GM23338 (cell line): ENCODE measurements at regions not wholly inside any gene's neighbourhood (a gene's known extent, or its start where the extent isn't known, plus 50 kb on each side); places are given as distances from the start of the nearest gene placed in this dataset.

Experiments
- ATAC-seq: fragments of 200-7000 bp; cut with Tn5 transposase; 3 replicates; pipeline ENCODE4 v1.9.1; 2020
- DNase-seq: peaks from one replicate; pipeline ENCODE4 v3.0.0-alpha.2; 2015; ENCODE audit warnings: low spot score
- H2AFZ ChIP-seq: fragments of 200-600 bp; sonication (generic); 2 replicates; pipeline ENCODE4 v1.8.0; 2016; ENCODE audit warnings: antibody characterized with exemption, mild to moderate bottlenecking, moderate library complexity
- H3F3A ChIP-seq: fragments of 200-600 bp; sonication (generic); replicated peaks from 2 replicates; pipeline ENCODE4 v1.8.0; 2017; ENCODE audit warnings: antibody characterized with exemption, mixed run types, low read depth
- H3K27ac ChIP-seq: fragments of 200-600 bp; sonication (generic); 2 replicates; pipeline ENCODE4 v1.6.1; 2016; ENCODE audit warnings: low read depth
- H3K27me3 ChIP-seq: fragments of 200-600 bp; sonication (generic); 2 replicates; pipeline ENCODE4 v1.8.0; 2016; ENCODE audit warnings: mild to moderate bottlenecking, mixed run types, moderate library complexity; ENCODE audit not compliant: insufficient read depth
- H3K36me3 ChIP-seq: fragments of 200-600 bp; sonication (generic); 2 replicates; pipeline ENCODE4 v1.8.0; 2016; ENCODE audit warnings: mild to moderate bottlenecking; ENCODE audit not compliant: insufficient read depth
- H3K4me1 ChIP-seq: fragments of 200-600 bp; sonication (generic); 2 replicates; pipeline ENCODE4 v1.8.0; 2016; ENCODE audit warnings: mild to moderate bottlenecking, moderate library complexity; ENCODE audit not compliant: insufficient read depth
- H3K4me2 ChIP-seq: fragments of 200-600 bp; sonication (generic); 2 replicates; pipeline ENCODE4 v1.7.1; 2017; ENCODE audit warnings: mixed run types
- H3K4me3 ChIP-seq: fragments of 200-600 bp; sonication (generic); 2 replicates; pipeline ENCODE4 v1.6.1; 2016; ENCODE audit warnings: mixed run types
- H3K79me2 ChIP-seq: fragments of 200-600 bp; sonication (generic); replicated peaks from 2 replicates; pipeline ENCODE4 v1.8.0; 2017; ENCODE audit warnings: mild to moderate bottlenecking; ENCODE audit not compliant: insufficient read depth
- H3K9me2 ChIP-seq: fragments of 200-600 bp; sonication (generic); 2 replicates; pipeline ENCODE4 v1.8.0; 2017; ENCODE audit not compliant: insufficient read depth
- H4K20me1 ChIP-seq: fragments of 200-600 bp; sonication (generic); replicated peaks from 2 replicates; pipeline ENCODE4 v1.8.0; 2017; ENCODE audit warnings: mild to moderate bottlenecking; ENCODE audit not compliant: insufficient read depth
- H3K27ac Mint-ChIP-seq: 2 replicates; pipeline ENCODE4 v1.8.0; 2020; ENCODE audit warnings: inconsistent platforms, mild to moderate bottlenecking, moderate library complexity, mixed read lengths
- H3K27me3 Mint-ChIP-seq: 3 replicates; pipeline ENCODE4 v1.8.0; 2022; ENCODE audit warnings: low read depth, mild to moderate bottlenecking, moderate library complexity, mixed read lengths, inconsistent platforms; ENCODE audit not compliant: insufficient read depth, poor library complexity
- H3K36me3 Mint-ChIP-seq: 3 replicates; pipeline ENCODE4 v1.8.0; 2021; ENCODE audit warnings: low read depth, mild to moderate bottlenecking, inconsistent platforms, moderate library complexity, mixed read lengths
- H3K4me1 Mint-ChIP-seq: 3 replicates; pipeline ENCODE4 v1.8.0; 2020; ENCODE audit warnings: mild to moderate bottlenecking, inconsistent platforms, mixed read lengths
- H3K4me3 Mint-ChIP-seq: 3 replicates; pipeline ENCODE4 v1.8.0; 2021; ENCODE audit warnings: moderate library complexity, mild to moderate bottlenecking, inconsistent platforms, mixed read lengths
- H3K9me3 Mint-ChIP-seq: 3 replicates; pipeline ENCODE4 v1.8.0; 2020; ENCODE audit warnings: moderate library complexity, mild to moderate bottlenecking, inconsistent platforms, mixed read lengths
- CREB1 ChIP-seq: fragments of 250-450 bp; sonication (Bioruptor Pico); IDR thresholded peaks from 2 replicates; pipeline ENCODE4 v1.5.0; 2020; ENCODE audit warnings: low read depth, mild to moderate bottlenecking, moderate library complexity
- EZH2 ChIP-seq: fragments of 200-600 bp; sonication (generic); IDR thresholded peaks from one replicate; pipeline ENCODE4 v1.8.0; 2017; ENCODE audit warnings: antibody characterized with exemption, mild to moderate bottlenecking, low read depth; ENCODE audit not compliant: unreplicated experiment
- EZH2phosphoT487 ChIP-seq: fragments of 200-600 bp; sonication (generic); IDR thresholded peaks from one replicate; pipeline ENCODE4 v1.8.1; 2018; ENCODE audit warnings: antibody characterized with exemption; ENCODE audit not compliant: unreplicated experiment
- JUNB ChIP-seq: IDR thresholded peaks from one replicate; pipeline ENCODE4 v1.6.1; 2016; ENCODE audit warnings: antibody characterized with exemption; ENCODE audit not compliant: unreplicated experiment
- NANOG ChIP-seq: IDR thresholded peaks from 2 replicates; pipeline ENCODE4 v1.6.1; 2016; ENCODE audit warnings: antibody characterized with exemption, borderline replicate concordance
- POLR2AphosphoS5 ChIP-seq: IDR thresholded peaks from 2 replicates; pipeline ENCODE4 v1.6.1; 2016; ENCODE audit warnings: antibody characterized with exemption, low read depth
- STAT1 ChIP-seq: IDR thresholded peaks from one replicate; pipeline ENCODE4 v1.6.1; 2016; ENCODE audit warnings: antibody characterized with exemption; ENCODE audit not compliant: unreplicated experiment
- ZNF114 ChIP-seq: fragments of 250-450 bp; sonication (Bioruptor Pico); IDR thresholded peaks from 2 replicates; pipeline ENCODE4 v1.5.0; 2020; ENCODE audit warnings: mild to moderate bottlenecking, moderate library complexity
- ZNF331 ChIP-seq: fragments of 250-450 bp; sonication (Bioruptor Pico); IDR thresholded peaks from 2 replicates; pipeline ENCODE4 v1.5.0; 2020; ENCODE audit warnings: low read depth, mild to moderate bottlenecking, moderate library complexity
- TF ChIP-seq, protein P1 (sequence below), 2 experiments: fragments of 200-600 bp in 1 of 2; sonication (generic) in 1 of 2; conservative IDR thresholded peaks; 2 replicates each; pipeline versions ENCODE4 v1.5.1 to v1.6.1; 2016 to 2017; ENCODE audit warnings: antibody characterized with exemption in 2 of 2, low read depth in 2 of 2, mild to moderate bottlenecking in 2 of 2, moderate library complexity in 1 of 2
- TF ChIP-seq, protein P2 (sequence below): IDR thresholded peaks from 2 replicates; pipeline ENCODE4 v1.6.1; 2016; ENCODE audit warnings: antibody characterized with exemption
- TF ChIP-seq, protein P3 (sequence below): fragments of 250-450 bp; sonication (Bioruptor Pico); IDR thresholded peaks from 2 replicates; pipeline ENCODE4 v1.5.0; 2020; ENCODE audit warnings: mild to moderate bottlenecking, moderate library complexity
- TF ChIP-seq, protein P4 (sequence below): IDR thresholded peaks from one replicate; pipeline ENCODE4 v1.6.1; 2018; ENCODE audit warnings: antibody characterized with exemption; ENCODE audit not compliant: unreplicated experiment

DNA sequence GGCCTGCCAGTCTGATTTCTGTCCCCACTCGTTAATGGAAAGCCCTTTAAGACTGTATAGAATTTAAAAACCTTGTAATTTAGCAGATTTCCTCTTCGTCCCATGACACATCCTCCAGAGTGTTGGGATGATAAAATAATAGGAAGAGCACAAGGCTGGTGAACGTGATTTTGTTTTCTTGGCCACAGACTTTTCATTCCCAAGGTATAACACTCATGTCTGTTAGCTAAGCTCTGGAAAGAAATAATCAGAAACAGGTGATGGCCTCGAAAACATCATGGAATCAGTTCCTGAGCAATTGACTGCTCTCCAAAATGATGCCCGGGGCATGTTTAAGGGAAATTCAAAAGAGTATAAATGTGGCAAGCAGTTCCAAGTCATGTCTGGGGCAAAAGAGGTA lies 337.8 kb upstream of the TCF4 start:
- Histone ChIP-seq H3K36me3 (no peaks in the 10 kb centered on the region), H4K20me1 (no peaks in the 10 kb centered on the region), H3F3A (no peaks in the 10 kb centered on the region), H3K27ac (no peak overlapping the region), H3K27me3 (no peaks in the 10 kb centered on the region), H3K4me1 (no peaks in the 10 kb centered on the region), H3K79me2 (no peaks in the 10 kb centered on the region), H3K9me2 (no peaks in the 10 kb centered on the region), H3K4me2 (no peak overlapping the region), H3K4me3 (no peak overlapping the region), H2AFZ (no peak overlapping the region)
- Mint-ChIP-seq H3K4me1 (no peaks in the 10 kb centered on the region), H3K27me3 (no peaks in the 10 kb centered on the region), H3K36me3 (peaks cover 7% of the 10 kb centered on the region; the same call in 2 of the 3 replicates), H3K27ac (no peak overlapping the region), H3K9me3 (peaks cover 13% of the 10 kb centered on the region), H3K4me3 (no peak overlapping the region)
- DNase-seq (no peak), ATAC-seq (no peak)
- TF ChIP-seq ZNF331 (CRISPR knock-in tag) (no peak), CREB1 (CRISPR knock-in tag) (no peak), STAT1 (no peak), EZH2phosphoT487 (no peak), JUNB (no peak), ZNF114 (CRISPR knock-in tag) (no peak), EZH2 (no peak), NANOG (no peak), POLR2AphosphoS5 (no peak)
- TF ChIP-seq, protein P1, sequence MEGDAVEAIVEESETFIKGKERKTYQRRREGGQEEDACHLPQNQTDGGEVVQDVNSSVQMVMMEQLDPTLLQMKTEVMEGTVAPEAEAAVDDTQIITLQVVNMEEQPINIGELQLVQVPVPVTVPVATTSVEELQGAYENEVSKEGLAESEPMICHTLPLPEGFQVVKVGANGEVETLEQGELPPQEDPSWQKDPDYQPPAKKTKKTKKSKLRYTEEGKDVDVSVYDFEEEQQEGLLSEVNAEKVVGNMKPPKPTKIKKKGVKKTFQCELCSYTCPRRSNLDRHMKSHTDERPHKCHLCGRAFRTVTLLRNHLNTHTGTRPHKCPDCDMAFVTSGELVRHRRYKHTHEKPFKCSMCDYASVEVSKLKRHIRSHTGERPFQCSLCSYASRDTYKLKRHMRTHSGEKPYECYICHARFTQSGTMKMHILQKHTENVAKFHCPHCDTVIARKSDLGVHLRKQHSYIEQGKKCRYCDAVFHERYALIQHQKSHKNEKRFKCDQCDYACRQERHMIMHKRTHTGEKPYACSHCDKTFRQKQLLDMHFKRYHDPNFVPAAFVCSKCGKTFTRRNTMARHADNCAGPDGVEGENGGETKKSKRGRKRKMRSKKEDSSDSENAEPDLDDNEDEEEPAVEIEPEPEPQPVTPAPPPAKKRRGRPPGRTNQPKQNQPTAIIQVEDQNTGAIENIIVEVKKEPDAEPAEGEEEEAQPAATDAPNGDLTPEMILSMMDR (conservative IDR thresholded peaks at IDR 0.05; ENCODE audit: low read depth in 2 of 2): no peak
- TF ChIP-seq, protein P2, sequence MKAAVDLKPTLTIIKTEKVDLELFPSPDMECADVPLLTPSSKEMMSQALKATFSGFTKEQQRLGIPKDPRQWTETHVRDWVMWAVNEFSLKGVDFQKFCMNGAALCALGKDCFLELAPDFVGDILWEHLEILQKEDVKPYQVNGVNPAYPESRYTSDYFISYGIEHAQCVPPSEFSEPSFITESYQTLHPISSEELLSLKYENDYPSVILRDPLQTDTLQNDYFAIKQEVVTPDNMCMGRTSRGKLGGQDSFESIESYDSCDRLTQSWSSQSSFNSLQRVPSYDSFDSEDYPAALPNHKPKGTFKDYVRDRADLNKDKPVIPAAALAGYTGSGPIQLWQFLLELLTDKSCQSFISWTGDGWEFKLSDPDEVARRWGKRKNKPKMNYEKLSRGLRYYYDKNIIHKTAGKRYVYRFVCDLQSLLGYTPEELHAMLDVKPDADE: no peak
- TF ChIP-seq, protein P3, sequence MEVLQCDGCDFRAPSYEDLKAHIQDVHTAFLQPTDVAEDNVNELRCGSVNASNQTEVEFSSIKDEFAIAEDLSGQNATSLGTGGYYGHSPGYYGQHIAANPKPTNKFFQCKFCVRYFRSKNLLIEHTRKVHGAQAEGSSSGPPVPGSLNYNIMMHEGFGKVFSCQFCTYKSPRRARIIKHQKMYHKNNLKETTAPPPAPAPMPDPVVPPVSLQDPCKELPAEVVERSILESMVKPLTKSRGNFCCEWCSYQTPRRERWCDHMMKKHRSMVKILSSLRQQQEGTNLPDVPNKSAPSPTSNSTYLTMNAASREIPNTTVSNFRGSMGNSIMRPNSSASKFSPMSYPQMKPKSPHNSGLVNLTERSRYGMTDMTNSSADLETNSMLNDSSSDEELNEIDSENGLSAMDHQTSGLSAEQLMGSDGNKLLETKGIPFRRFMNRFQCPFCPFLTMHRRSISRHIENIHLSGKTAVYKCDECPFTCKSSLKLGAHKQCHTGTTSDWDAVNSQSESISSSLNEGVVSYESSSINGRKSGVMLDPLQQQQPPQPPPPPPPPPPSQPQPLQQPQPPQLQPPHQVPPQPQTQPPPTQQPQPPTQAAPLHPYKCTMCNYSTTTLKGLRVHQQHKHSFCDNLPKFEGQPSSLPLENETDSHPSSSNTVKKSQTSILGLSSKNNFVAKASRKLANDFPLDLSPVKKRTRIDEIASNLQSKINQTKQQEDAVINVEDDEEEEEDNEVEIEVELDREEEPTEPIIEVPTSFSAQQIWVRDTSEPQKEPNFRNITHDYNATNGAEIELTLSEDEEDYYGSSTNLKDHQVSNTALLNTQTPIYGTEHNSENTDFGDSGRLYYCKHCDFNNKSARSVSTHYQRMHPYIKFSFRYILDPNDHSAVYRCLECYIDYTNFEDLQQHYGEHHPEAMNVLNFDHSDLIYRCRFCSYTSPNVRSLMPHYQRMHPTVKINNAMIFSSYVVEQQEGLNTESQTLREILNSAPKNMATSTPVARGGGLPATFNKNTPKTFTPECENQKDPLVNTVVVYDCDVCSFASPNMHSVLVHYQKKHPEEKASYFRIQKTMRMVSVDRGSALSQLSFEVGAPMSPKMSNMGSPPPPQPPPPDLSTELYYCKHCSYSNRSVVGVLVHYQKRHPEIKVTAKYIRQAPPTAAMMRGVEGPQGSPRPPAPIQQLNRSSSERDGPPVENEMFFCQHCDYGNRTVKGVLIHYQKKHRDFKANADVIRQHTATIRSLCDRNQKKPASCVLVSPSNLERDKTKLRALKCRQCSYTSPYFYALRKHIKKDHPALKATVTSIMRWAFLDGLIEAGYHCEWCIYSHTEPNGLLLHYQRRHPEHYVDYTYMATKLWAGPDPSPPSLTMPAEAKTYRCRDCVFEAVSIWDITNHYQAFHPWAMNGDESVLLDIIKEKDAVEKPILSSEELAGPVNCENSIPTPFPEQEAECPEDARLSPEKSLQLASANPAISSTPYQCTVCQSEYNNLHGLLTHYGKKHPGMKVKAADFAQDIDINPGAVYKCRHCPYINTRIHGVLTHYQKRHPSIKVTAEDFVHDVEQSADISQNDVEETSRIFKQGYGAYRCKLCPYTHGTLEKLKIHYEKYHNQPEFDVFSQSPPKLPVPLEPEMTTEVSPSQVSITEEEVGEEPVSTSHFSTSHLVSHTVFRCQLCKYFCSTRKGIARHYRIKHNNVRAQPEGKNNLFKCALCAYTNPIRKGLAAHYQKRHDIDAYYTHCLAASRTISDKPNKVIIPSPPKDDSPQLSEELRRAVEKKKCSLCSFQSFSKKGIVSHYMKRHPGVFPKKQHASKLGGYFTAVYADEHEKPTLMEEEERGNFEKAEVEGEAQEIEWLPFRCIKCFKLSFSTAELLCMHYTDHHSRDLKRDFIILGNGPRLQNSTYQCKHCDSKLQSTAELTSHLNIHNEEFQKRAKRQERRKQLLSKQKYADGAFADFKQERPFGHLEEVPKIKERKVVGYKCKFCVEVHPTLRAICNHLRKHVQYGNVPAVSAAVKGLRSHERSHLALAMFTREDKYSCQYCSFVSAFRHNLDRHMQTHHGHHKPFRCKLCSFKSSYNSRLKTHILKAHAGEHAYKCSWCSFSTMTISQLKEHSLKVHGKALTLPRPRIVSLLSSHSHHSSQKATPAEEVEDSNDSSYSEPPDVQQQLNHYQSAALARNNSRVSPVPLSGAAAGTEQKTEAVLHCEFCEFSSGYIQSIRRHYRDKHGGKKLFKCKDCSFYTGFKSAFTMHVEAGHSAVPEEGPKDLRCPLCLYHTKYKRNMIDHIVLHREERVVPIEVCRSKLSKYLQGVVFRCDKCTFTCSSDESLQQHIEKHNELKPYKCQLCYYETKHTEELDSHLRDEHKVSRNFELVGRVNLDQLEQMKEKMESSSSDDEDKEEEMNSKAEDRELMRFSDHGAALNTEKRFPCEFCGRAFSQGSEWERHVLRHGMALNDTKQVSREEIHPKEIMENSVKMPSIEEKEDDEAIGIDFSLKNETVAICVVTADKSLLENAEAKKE (CRISPR knock-in tag): no peak
- TF ChIP-seq, protein P4, sequence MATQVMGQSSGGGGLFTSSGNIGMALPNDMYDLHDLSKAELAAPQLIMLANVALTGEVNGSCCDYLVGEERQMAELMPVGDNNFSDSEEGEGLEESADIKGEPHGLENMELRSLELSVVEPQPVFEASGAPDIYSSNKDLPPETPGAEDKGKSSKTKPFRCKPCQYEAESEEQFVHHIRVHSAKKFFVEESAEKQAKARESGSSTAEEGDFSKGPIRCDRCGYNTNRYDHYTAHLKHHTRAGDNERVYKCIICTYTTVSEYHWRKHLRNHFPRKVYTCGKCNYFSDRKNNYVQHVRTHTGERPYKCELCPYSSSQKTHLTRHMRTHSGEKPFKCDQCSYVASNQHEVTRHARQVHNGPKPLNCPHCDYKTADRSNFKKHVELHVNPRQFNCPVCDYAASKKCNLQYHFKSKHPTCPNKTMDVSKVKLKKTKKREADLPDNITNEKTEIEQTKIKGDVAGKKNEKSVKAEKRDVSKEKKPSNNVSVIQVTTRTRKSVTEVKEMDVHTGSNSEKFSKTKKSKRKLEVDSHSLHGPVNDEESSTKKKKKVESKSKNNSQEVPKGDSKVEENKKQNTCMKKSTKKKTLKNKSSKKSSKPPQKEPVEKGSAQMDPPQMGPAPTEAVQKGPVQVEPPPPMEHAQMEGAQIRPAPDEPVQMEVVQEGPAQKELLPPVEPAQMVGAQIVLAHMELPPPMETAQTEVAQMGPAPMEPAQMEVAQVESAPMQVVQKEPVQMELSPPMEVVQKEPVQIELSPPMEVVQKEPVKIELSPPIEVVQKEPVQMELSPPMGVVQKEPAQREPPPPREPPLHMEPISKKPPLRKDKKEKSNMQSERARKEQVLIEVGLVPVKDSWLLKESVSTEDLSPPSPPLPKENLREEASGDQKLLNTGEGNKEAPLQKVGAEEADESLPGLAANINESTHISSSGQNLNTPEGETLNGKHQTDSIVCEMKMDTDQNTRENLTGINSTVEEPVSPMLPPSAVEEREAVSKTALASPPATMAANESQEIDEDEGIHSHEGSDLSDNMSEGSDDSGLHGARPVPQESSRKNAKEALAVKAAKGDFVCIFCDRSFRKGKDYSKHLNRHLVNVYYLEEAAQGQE: no peak
